ENCODE measurements at regions not wholly inside any gene's neighbourhood (a gene's known extent, or its start where the extent isn't known, plus 50 kb on each side); places are given as distances from the start of the nearest gene placed in this dataset.
A peak's percentile ranks its signal among the peaks of the same experiment; 100 is the strongest.

- WGBS (ENCODE audit: insufficient coverage) = 80% methylated on average over 1 of the region's 4 CpGs
- H3K36me3 ChIP-seq (ENCODE audit: control insufficient read depth in 2 of 2, extremely low read depth in 1 of 2, insufficient read depth in 1 of 2, low read length in 1 of 2) = no peaks in the 10 kb centered on the region
- no peak for ATAC-seq (replicated peaks in 1 of 4)
Measured at GRCh38 chr13:76020421-76020955, 384.4 kb downstream of the LMO7 start.

GRCh38 chr13:76019421-76020044 is 383.4 kb downstream of the LMO7 start:
- 92% methylated on average over 17 of the region's 21 CpGs for WGBS (ENCODE audit: insufficient coverage)
- no peaks in the 10 kb centered on the region for H3K27me3 ChIP-seq (replicated peaks in 1 of 2; ENCODE audit: control insufficient read depth in 2 of 2, extremely low read depth in 1 of 2, insufficient read depth in 2 of 2, low read length in 1 of 2)
- H3K9me3 ChIP-seq = no peaks in the 10 kb centered on the region
- ATAC-seq (replicated peaks in 1 of 4) (no peak), DNase-seq (no peak)
- H3K27me3 Mint-ChIP-seq = no peaks in the 10 kb centered on the region
- no peak overlapping the region for H3K4me3 ChIP-seq (ENCODE audit: control insufficient read depth in 1 of 2, extremely low read depth in 1 of 2, low read length in 1 of 2)
- no peaks in the 10 kb centered on the region for H3K4me1 Mint-ChIP-seq
- no peaks in the 10 kb centered on the region for H3K36me3 Mint-ChIP-seq
- H3K27ac ChIP-seq (ENCODE audit: low read length) = no peak overlapping the region
- H3K27ac Mint-ChIP-seq = no peak overlapping the region
- no peak overlapping the region for H3K4me3 Mint-ChIP-seq
- ChIA-PET CTCF (no interaction called here), POLR2A (no interaction called here)
- peaks cover 0 to 5% (median 0%) of the 10 kb centered on the region in 3 donors for H3K9me3 Mint-ChIP-seq
- H3K36me3 ChIP-seq (ENCODE audit: control insufficient read depth in 2 of 2, extremely low read depth in 1 of 2, insufficient read depth in 1 of 2, low read length in 1 of 2) = no peaks in the 10 kb centered on the region
- no peaks in the 10 kb centered on the region for H3K4me1 ChIP-seq (ENCODE audit: control insufficient read depth in 1 of 2, extremely low read depth in 1 of 2, insufficient read depth in 2 of 2, low read length in 2 of 2)

More at GRCh38 chr13:76020421-76020955, 384.4 kb downstream of the LMO7 start:
- ChIA-PET POLR2A (no interaction called here), CTCF (no interaction called here)
- Histone ChIP-seq H3K27ac (ENCODE audit: low read length) (no peak overlapping the region), H3K4me1 (ENCODE audit: control insufficient read depth in 1 of 2, extremely low read depth in 1 of 2, insufficient read depth in 2 of 2, low read length in 2 of 2) (no peaks in the 10 kb centered on the region), H3K4me3 (ENCODE audit: control insufficient read depth in 1 of 2, extremely low read depth in 1 of 2, low read length in 1 of 2) (no peak overlapping the region), H3K27me3 (replicated peaks in 1 of 2; ENCODE audit: control insufficient read depth in 2 of 2, extremely low read depth in 1 of 2, insufficient read depth in 2 of 2, low read length in 1 of 2) (no peaks in the 10 kb centered on the region), H3K9me3 (no peaks in the 10 kb centered on the region)
- H3K4me1 Mint-ChIP-seq = no peaks in the 10 kb centered on the region
- peaks cover 0 to 5% (median 0%) of the 10 kb centered on the region in 3 donors for H3K9me3 Mint-ChIP-seq
- H3K27ac Mint-ChIP-seq = no peak overlapping the region
- H3K36me3 Mint-ChIP-seq = no peaks in the 10 kb centered on the region
- H3K27me3 Mint-ChIP-seq = no peaks in the 10 kb centered on the region
- no peak for DNase-seq
- no peak overlapping the region for H3K4me3 Mint-ChIP-seq

GRCh38 chr13:76017861-76018556 is 381.9 kb downstream of the LMO7 start:
- Mint-ChIP-seq H3K4me3 (no peak overlapping the region), H3K27ac (no peak overlapping the region), H3K36me3 (no peaks in the 10 kb centered on the region), H3K9me3 (no peaks in the 10 kb centered on the region), H3K4me1 (no peaks in the 10 kb centered on the region), H3K27me3 (no peaks in the 10 kb centered on the region)
- Histone ChIP-seq H3K27ac (ENCODE audit: low read length) (no peak overlapping the region), H3K4me1 (ENCODE audit: control insufficient read depth in 1 of 2, extremely low read depth in 1 of 2, insufficient read depth in 2 of 2, low read length in 2 of 2) (no peaks in the 10 kb centered on the region), H3K9me3 (no peaks in the 10 kb centered on the region), H3K36me3 (ENCODE audit: control insufficient read depth in 2 of 2, extremely low read depth in 1 of 2, insufficient read depth in 1 of 2, low read length in 1 of 2) (no peaks in the 10 kb centered on the region), H3K27me3 (replicated peaks in 1 of 2; ENCODE audit: control insufficient read depth in 2 of 2, extremely low read depth in 1 of 2, insufficient read depth in 2 of 2, low read length in 1 of 2) (no peaks in the 10 kb centered on the region), H3K4me3 (ENCODE audit: control insufficient read depth in 1 of 2, extremely low read depth in 1 of 2, low read length in 1 of 2) (no peak overlapping the region)
- POLR2A ChIA-PET = no interaction called here
- CTCF ChIA-PET = interaction anchor here in 1 of 2 donors (1.0 kb wide), 1 partner anchor 8 kb away, joined by 3 read pairs; no protein-coding TSS in a partner anchor
- ATAC-seq (replicated peaks in 1 of 4) (no peak), DNase-seq (no peak)
- 83% methylated on average over 3 of the region's 5 CpGs for WGBS (ENCODE audit: insufficient coverage)

GRCh38 chr13:76016799-76017400 is 380.8 kb downstream of the LMO7 start:
- no peaks in the 10 kb centered on the region for H3K36me3 ChIP-seq (ENCODE audit: control insufficient read depth in 2 of 2, extremely low read depth in 1 of 2, insufficient read depth in 1 of 2, low read length in 1 of 2)
- H3K27me3 ChIP-seq (replicated peaks in 1 of 2; ENCODE audit: control insufficient read depth in 2 of 2, extremely low read depth in 1 of 2, insufficient read depth in 2 of 2, low read length in 1 of 2) = no peaks in the 10 kb centered on the region
- Mint-ChIP-seq H3K9me3 (no peaks in the 10 kb centered on the region), H3K27ac (no peak overlapping the region), H3K4me1 (no peaks in the 10 kb centered on the region), H3K4me3 (no peak overlapping the region), H3K36me3 (no peaks in the 10 kb centered on the region), H3K27me3 (no peaks in the 10 kb centered on the region)
- H3K4me3 ChIP-seq (ENCODE audit: control insufficient read depth in 1 of 2, extremely low read depth in 1 of 2, low read length in 1 of 2) = no peak overlapping the region
- POLR2A ChIA-PET = no interaction called here
- DNase-seq = peak in 4 of 35 experiments; percentile 3 to 29 (median 6)
- H3K9me3 ChIP-seq = no peaks in the 10 kb centered on the region
- H3K27ac ChIP-seq (ENCODE audit: low read length) = no peak overlapping the region
- H3K4me1 ChIP-seq (ENCODE audit: control insufficient read depth in 1 of 2, extremely low read depth in 1 of 2, insufficient read depth in 2 of 2, low read length in 2 of 2) = no peaks in the 10 kb centered on the region
- WGBS (ENCODE audit: insufficient coverage) = 90% methylated on average over 3 of the region's 3 CpGs
- CTCF ChIA-PET = interaction anchor here in 1 of 2 donors (0.5 kb wide), 1 partner anchor 1862 kb away, joined by 3 read pairs; no protein-coding TSS in a partner anchor
- no peak for ATAC-seq (replicated peaks in 1 of 4)

GRCh38 chr13:76014406-76015318 is 378.5 kb downstream of the LMO7 start:
- Histone ChIP-seq H3K4me3 (ENCODE audit: control insufficient read depth in 1 of 2, extremely low read depth in 1 of 2, low read length in 1 of 2) (no peak overlapping the region), H3K36me3 (ENCODE audit: control insufficient read depth in 2 of 2, extremely low read depth in 1 of 2, insufficient read depth in 1 of 2, low read length in 1 of 2) (no peaks in the 10 kb centered on the region), H3K27ac (ENCODE audit: low read length) (no peak overlapping the region), H3K27me3 (replicated peaks in 1 of 2; ENCODE audit: control insufficient read depth in 2 of 2, extremely low read depth in 1 of 2, insufficient read depth in 2 of 2, low read length in 1 of 2) (no peaks in the 10 kb centered on the region), H3K4me1 (ENCODE audit: control insufficient read depth in 1 of 2, extremely low read depth in 1 of 2, insufficient read depth in 2 of 2, low read length in 2 of 2) (no peaks in the 10 kb centered on the region), H3K9me3 (no peaks in the 10 kb centered on the region)
- ChIA-PET CTCF (no interaction called here), POLR2A (interaction anchor here in 1 of 2 donors (0.6 kb wide), 1 partner anchor 20 kb away, joined by 3 read pairs; no protein-coding TSS in a partner anchor)
- no peak overlapping the region for H3K4me3 Mint-ChIP-seq
- H3K27ac Mint-ChIP-seq = no peak overlapping the region
- DNase-seq (no peak), ATAC-seq (replicated peaks in 1 of 4) (no peak)
- no peaks in the 10 kb centered on the region for H3K27me3 Mint-ChIP-seq
- no peaks in the 10 kb centered on the region for H3K4me1 Mint-ChIP-seq
- no peaks in the 10 kb centered on the region for H3K36me3 Mint-ChIP-seq
- no peaks in the 10 kb centered on the region for H3K9me3 Mint-ChIP-seq
- no CpG with 5 or more reads among the region's 5 CpGs for WGBS (ENCODE audit: insufficient coverage)

- Histone ChIP-seq H3K27ac (ENCODE audit: low read length) (no peak overlapping the region), H3K4me3 (ENCODE audit: control insufficient read depth in 1 of 2, extremely low read depth in 1 of 2, low read length in 1 of 2) (no peak overlapping the region), H3K36me3 (ENCODE audit: control insufficient read depth in 2 of 2, extremely low read depth in 1 of 2, insufficient read depth in 1 of 2, low read length in 1 of 2) (no peaks in the 10 kb centered on the region), H3K27me3 (replicated peaks in 1 of 2; ENCODE audit: control insufficient read depth in 2 of 2, extremely low read depth in 1 of 2, insufficient read depth in 2 of 2, low read length in 1 of 2) (no peaks in the 10 kb centered on the region), H3K9me3 (no peaks in the 10 kb centered on the region), H3K4me1 (ENCODE audit: control insufficient read depth in 1 of 2, extremely low read depth in 1 of 2, insufficient read depth in 2 of 2, low read length in 2 of 2) (no peaks in the 10 kb centered on the region)
- WGBS (ENCODE audit: insufficient coverage) = 86% methylated on average over 1 of the region's 2 CpGs
- POLR2A ChIA-PET = no interaction called here
- Mint-ChIP-seq H3K27me3 (no peaks in the 10 kb centered on the region), H3K9me3 (no peaks in the 10 kb centered on the region), H3K4me1 (no peaks in the 10 kb centered on the region), H3K27ac (no peak overlapping the region), H3K36me3 (no peaks in the 10 kb centered on the region), H3K4me3 (no peak overlapping the region)
- CTCF ChIA-PET = no interaction called here
- ATAC-seq (replicated peaks in 1 of 4) (no peak), DNase-seq (no peak)
Measured at GRCh38 chr13:76012091-76012721, 376.1 kb downstream of the LMO7 start.
